ENCODE measurements at regions not wholly inside any gene's neighbourhood (a gene's known extent, or its start where the extent isn't known, plus 50 kb on each side); places are given as distances from the start of the nearest gene placed in this dataset.

DNA sequence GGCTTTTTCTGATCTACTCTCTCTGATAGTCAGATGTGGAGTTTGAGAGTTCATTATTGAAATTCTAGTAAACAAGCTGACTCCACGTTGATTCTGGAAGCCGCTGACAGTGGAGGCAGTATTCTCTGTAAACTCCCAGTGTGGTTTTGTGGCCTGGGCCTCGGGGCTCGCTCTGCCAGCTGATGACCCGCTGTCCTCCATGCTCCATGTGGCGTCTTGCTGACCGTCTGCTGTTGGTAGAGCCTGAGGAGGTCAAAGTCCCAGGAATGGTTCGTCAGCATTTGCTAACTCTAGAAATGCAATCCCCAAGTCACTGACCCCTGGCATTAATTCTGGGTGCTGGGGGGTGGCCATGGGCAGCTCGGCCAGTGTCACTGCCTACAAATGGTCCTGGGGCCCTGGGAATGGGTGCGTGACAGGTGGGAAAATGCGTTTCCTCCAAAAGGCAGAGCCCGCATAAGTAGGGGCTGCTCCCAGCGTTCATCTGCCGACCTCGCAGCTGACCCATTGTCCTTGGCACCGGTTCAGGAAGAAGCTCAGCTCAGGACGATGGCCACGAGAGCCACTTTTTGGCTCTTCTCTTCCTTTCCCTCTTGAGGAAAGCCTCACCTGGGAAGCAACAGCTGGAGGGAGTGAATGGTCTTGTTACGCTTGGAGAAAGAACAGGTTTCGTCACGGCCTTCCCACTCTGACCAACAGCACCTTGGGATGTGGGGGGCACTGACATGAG is 55.1 kb downstream of the MRPL36 start:
- no peak for TF ChIP-seq CTCF (conservative IDR thresholded peaks at IDR 0.05; ENCODE audit: low read depth, low read length)
- H3K4me3 ChIP-seq (ENCODE audit: low read depth, low read length) = no peak overlapping the region
- no peak for DNase-seq (ENCODE audit: low read depth)

DNA sequence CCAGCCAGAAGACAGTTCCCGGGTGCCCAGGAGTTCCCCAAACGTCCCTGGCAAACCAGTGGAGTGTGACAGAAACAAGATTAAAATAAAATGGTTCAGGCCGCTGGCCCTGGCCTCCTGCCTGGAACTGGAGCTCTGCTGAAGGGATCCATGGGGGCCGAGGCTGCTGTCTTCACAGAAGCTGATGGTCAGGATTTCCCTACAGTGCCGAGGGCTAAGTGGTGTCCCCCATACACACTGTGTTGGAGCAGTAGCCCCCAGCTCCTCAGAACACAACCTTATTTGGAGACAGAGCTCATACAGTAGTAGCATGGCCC is 55.9 kb downstream of the MRPL36 start:
- TF ChIP-seq CTCF (conservative IDR thresholded peaks at IDR 0.05; ENCODE audit: low read depth, low read length) = no peak
- no peak for DNase-seq (ENCODE audit: low read depth)
- H3K4me3 ChIP-seq (ENCODE audit: low read depth, low read length) = no peak overlapping the region

GRCh38 chr5:1743061-1743768 is 56.4 kb downstream of the MRPL36 start:
- no peak overlapping the region for H3K4me3 ChIP-seq (ENCODE audit: low read depth, low read length)
- no peak for TF ChIP-seq CTCF (conservative IDR thresholded peaks at IDR 0.05; ENCODE audit: low read depth, low read length)
- no peak for DNase-seq (ENCODE audit: low read depth)

GRCh38 chr5:1737790-1738405 is 61.7 kb downstream of the MRPL36 start:
- no peak for DNase-seq (ENCODE audit: low read depth)

GRCh38 chr5:1736889-1737711 is 62.5 kb downstream of the MRPL36 start:
- TF ChIP-seq CTCF (conservative IDR thresholded peaks at IDR 0.05; ENCODE audit: low read depth, low read length) = no peak
- DNase-seq (ENCODE audit: low read depth) = no peak
- no peak overlapping the region for H3K4me3 ChIP-seq (ENCODE audit: low read depth, low read length)

More at GRCh38 chr5:1737790-1738405, 61.7 kb downstream of the MRPL36 start:
- peak; percentile 69 for TF ChIP-seq CTCF (conservative IDR thresholded peaks at IDR 0.05; ENCODE audit: low read depth, low read length)
- no peak overlapping the region for H3K4me3 ChIP-seq (ENCODE audit: low read depth, low read length)

- no peak for TF ChIP-seq CTCF (conservative IDR thresholded peaks at IDR 0.05; ENCODE audit: low read depth, low read length)
- no peak for DNase-seq (ENCODE audit: low read depth)
These were observed 63.6 kb downstream of the MRPL36 start for GRCh38 chr5:1736065-1736464.

More at GRCh38 chr5:1736065-1736464, 63.6 kb downstream of the MRPL36 start:
- no peak overlapping the region for H3K4me3 ChIP-seq (ENCODE audit: low read depth, low read length)
